ENCODE measurements at regions not wholly inside any gene's neighbourhood (a gene's known extent, or its start where the extent isn't known, plus 50 kb on each side); places are given as distances from the start of the nearest gene placed in this dataset.

DNA sequence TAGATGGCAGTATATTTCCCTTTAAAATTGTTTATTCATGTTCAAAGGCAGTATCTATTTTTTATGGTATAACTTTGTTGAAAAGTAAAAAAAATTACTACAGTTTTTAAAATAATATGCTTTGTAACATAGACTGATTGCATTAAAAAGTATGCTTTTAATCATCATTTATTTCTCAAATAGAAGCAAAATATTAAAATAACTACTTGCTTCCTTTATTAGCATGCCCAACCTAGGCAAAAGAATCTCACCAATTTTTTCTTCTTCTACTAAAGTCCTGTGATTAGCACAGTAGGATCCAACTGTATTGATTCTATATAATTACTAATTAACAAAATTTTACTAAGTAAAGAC, 69.6 kb upstream of the NFKB1 start:
- Histone ChIP-seq H3K9ac (ENCODE audit: insufficient read length) (peak overlapping the region; percentile 18), H3K36me3 (ENCODE audit: insufficient read depth, low read length) (no peaks in the 10 kb centered on the region), H3K27ac (no peak overlapping the region), H3K9me3 (ENCODE audit: low read depth, low read length) (peaks cover 5% of the 10 kb centered on the region), H3K4me3 (peak overlapping the region; percentile 86)
- TF ChIP-seq POLR2AphosphoS5 (IDR thresholded peaks at IDR 0.05; ENCODE audit: borderline replicate concordance, low read depth, low read length) (no peak), EZH2 (IDR thresholded peaks at IDR 0.05) (no peak), FOXP2 (optimal IDR thresholded peaks at IDR 0.05; ENCODE audit: control extremely low read depth, extremely low read length, insufficient read depth) (no peak)
- DNase-seq (ENCODE audit: low read depth, low spot score): no peak

DNA sequence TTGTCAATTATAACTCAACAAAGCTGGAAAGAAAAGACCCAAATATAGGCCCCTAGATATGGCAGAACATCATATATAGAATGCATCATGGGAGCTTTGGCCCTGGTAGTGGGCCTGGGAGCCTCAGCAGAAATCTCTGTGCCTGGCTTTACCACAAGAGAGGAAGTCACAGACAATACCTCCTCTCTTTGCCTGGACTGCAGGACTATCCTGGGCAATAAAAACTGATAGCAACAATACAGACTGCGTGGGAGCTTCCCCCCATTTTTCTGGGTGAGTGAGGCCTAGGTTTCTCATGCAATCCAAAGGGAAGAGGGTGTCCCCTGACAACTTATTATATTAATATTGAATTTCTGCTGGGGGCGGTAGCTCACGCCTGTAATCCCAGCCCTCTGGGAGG, 64.0 kb upstream of the NFKB1 start:
- DNase-seq (ENCODE audit: low read depth, low spot score): no peak
- TF ChIP-seq POLR2AphosphoS5 (IDR thresholded peaks at IDR 0.05; ENCODE audit: borderline replicate concordance, low read depth, low read length) (no peak), EZH2 (IDR thresholded peaks at IDR 0.05) (no peak)
- H3K4me3 ChIP-seq: no peak overlapping the region
- H3K9ac ChIP-seq (ENCODE audit: insufficient read length): no peak overlapping the region
- H3K9me3 ChIP-seq (ENCODE audit: low read depth, low read length): peaks cover 5% of the 10 kb centered on the region
- no peaks in the 10 kb centered on the region for H3K36me3 ChIP-seq (ENCODE audit: insufficient read depth, low read length)
- no peak overlapping the region for H3K27ac ChIP-seq

DNA sequence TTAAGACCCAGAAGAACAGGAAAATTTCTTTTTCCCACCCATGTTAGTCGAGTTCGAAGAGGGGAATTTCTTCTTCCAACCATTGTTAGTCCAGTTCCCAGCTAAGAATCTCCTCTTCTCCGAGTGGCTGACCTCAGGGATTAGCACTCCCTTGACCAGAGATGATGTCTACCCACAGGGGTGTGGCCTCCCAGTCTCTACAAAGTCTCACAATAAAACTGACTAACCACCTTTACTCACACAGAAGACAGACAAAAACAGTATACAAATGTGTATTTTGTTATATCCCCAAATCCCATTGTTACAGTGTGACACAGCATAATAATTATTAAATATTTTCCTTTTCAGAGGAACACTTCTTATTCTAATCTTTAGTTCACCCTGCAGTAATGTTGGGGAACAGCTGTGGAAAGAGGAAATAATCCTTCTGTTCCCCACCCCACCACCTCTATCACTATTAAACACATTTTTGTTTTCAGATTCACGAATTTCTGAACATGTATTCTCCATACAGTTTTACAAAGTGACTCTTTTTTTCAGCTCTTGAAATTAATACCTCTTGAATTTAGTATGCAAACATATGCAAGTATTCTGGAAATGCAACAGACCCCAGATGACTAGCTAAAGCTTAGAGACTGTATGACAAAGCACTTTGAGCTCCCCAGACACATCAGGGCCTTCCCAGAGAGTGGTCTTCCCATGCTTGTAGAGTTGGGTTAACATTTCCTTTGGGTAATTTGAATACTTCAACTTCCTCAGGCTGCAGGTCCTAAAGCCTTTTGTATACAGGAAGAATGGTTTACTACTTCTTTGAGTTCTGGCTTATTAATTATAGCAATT, 62.5 kb upstream of the NFKB1 start:
- Histone ChIP-seq H3K4me3 (peak overlapping the region; percentile 55), H3K36me3 (ENCODE audit: insufficient read depth, low read length) (no peaks in the 10 kb centered on the region), H3K27ac (peak overlapping the region; percentile 99), H3K9ac (ENCODE audit: insufficient read length) (peak overlapping the region; percentile 81), H3K9me3 (ENCODE audit: low read depth, low read length) (peaks cover 5% of the 10 kb centered on the region)
- TF ChIP-seq EZH2 (IDR thresholded peaks at IDR 0.05): no peak
- TF ChIP-seq POLR2AphosphoS5 (IDR thresholded peaks at IDR 0.05; ENCODE audit: borderline replicate concordance, low read depth, low read length): no peak
- no peak for TF ChIP-seq FOXP2 (optimal IDR thresholded peaks at IDR 0.05; ENCODE audit: control extremely low read depth, extremely low read length, insufficient read depth)
- peak; percentile 92 for DNase-seq (ENCODE audit: low read depth, low spot score)

DNA sequence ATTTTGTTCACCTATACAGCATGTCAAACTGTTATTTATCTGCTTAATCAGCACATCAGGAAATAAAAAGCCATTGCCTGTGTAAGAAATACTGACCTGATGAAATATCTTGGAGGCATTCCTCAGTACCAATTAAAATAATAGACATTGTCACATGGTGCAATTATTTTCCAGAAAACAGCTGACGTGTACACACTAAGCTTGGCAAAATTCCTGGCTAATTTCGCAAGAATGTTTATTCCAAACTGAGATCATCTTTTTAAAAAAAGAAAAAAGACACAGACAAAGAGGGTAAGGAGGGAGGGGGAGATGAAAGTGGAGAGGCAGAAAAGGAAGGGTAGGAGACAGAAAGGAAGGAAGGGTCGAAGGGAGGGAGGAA, 61.9 kb upstream of the NFKB1 start:
- no peaks in the 10 kb centered on the region for H3K36me3 ChIP-seq (ENCODE audit: insufficient read depth, low read length)
- TF ChIP-seq FOXP2 (optimal IDR thresholded peaks at IDR 0.05; ENCODE audit: control extremely low read depth, extremely low read length, insufficient read depth) (peak; percentile 100), POLR2AphosphoS5 (IDR thresholded peaks at IDR 0.05; ENCODE audit: borderline replicate concordance, low read depth, low read length) (no peak)
- peaks cover 5% of the 10 kb centered on the region for H3K9me3 ChIP-seq (ENCODE audit: low read depth, low read length)
- peak overlapping the region; percentile 99 for H3K27ac ChIP-seq
- H3K9ac ChIP-seq (ENCODE audit: insufficient read length): peak overlapping the region; percentile 89
- H3K4me3 ChIP-seq: peak overlapping the region; percentile 55
- DNase-seq (ENCODE audit: low read depth, low spot score): peak; percentile 98

DNA sequence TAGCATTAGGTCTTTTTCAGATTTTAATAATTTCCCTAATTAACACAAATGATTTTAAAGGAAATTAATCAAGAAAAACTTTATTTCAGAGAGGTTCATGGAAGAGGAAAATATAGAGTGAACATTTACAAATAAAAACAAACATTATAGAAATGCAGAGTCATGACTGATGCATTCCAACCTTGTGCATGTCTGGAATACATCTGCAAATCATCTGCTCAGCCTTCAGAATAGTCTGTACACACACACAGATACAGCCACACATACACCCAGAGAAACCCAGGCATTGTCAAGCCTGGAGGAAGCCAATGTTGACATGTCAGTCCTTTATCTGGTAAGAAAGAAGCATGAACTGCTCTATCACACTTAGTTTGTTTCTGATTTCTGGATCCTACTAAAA, 61.3 kb upstream of the NFKB1 start:
- Histone ChIP-seq H3K9me3 (ENCODE audit: low read depth, low read length) (peaks cover 2% of the 10 kb centered on the region; the same call in 1 of the 2 replicates), H3K9ac (ENCODE audit: insufficient read length) (peak overlapping the region; percentile 89), H3K27ac (peak overlapping the region; percentile 99), H3K36me3 (ENCODE audit: insufficient read depth, low read length) (no peaks in the 10 kb centered on the region), H3K4me3 (peak overlapping the region; percentile 55)
- no peak for DNase-seq (ENCODE audit: low read depth, low spot score)
- TF ChIP-seq EZH2 (IDR thresholded peaks at IDR 0.05) (no peak), FOXP2 (optimal IDR thresholded peaks at IDR 0.05; ENCODE audit: control extremely low read depth, extremely low read length, insufficient read depth) (no peak), POLR2AphosphoS5 (IDR thresholded peaks at IDR 0.05; ENCODE audit: borderline replicate concordance, low read depth, low read length) (no peak)

DNA sequence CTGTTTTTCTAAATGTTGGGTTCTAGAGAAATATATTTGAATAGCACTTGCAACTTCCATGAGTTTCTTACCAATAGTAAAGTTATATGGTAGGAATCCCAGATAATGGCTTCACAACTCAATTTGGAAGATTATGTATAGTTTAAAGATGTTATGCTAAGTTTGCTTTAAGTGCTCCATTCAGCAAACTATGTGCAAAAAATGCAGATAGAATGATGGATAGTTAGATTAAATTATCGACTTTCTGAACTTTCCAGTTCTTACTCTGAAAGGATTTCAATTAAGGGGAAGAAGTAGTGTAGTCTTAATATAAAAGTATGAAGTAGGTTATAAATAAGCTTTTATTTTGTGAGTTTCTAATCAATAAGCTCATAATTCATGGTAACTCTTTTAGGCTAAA, 60.7 kb upstream of the NFKB1 start:
- DNase-seq (ENCODE audit: low read depth, low spot score): no peak
- TF ChIP-seq EZH2 (IDR thresholded peaks at IDR 0.05) (no peak), FOXP2 (optimal IDR thresholded peaks at IDR 0.05; ENCODE audit: control extremely low read depth, extremely low read length, insufficient read depth) (no peak), POLR2AphosphoS5 (IDR thresholded peaks at IDR 0.05; ENCODE audit: borderline replicate concordance, low read depth, low read length) (no peak)
- H3K9me3 ChIP-seq (ENCODE audit: low read depth, low read length): no peaks in the 10 kb centered on the region
- no peak overlapping the region for H3K9ac ChIP-seq (ENCODE audit: insufficient read length)
- H3K4me3 ChIP-seq: no peak overlapping the region
- H3K27ac ChIP-seq: peak overlapping the region; percentile 99; the same call in 1 of the 2 replicates
- H3K36me3 ChIP-seq (ENCODE audit: insufficient read depth, low read length): no peaks in the 10 kb centered on the region

DNA sequence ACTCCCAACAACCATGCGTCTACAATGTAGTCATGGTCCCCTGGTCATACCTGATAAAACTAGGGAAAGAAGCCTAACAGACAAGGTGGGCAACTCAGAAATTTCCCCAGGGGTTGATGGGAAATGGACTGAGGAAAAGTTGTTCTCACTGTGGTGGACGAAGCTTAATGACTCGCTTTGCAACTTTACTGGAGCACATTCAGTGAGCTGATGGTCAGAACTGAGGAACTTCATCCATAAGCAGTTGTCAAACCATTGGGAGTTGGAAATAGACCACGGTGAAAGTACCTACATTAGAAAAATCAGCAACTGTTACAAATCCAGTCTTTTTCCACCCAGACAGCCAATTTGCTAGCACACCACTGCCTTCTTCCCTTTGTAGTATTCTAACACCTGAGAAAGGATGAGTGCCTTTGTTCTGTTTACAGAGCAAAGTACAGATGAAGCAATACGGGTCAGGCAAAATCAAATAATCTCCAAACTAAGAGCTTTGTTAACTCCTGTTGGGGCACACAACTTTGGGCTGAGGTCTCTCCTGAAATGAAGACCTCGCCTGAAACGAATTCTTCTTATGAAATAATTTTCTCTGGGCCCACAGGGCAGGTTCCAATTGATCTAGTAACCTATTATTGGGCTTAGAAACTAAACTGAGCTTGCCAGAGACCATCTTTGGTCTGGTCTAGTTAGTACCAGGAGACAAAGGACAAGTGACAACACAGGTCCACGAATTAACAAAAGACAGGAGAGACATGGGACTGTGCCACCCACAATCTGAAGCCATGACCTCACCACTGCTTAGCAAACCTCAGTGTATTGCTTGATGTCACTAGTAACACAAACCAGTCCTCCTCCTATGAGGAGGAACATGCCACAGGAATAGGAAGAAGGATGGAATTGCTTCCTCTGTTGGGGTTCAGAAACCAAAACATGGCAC, 58.9 kb upstream of the NFKB1 start:
- Histone ChIP-seq H3K4me3 (no peak overlapping the region), H3K9ac (ENCODE audit: insufficient read length) (no peak overlapping the region), H3K9me3 (ENCODE audit: low read depth, low read length) (no peaks in the 10 kb centered on the region), H3K27ac (no peak overlapping the region), H3K36me3 (ENCODE audit: insufficient read depth, low read length) (no peaks in the 10 kb centered on the region)
- DNase-seq (ENCODE audit: low read depth, low spot score): no peak
- TF ChIP-seq POLR2AphosphoS5 (IDR thresholded peaks at IDR 0.05; ENCODE audit: borderline replicate concordance, low read depth, low read length) (no peak), EZH2 (IDR thresholded peaks at IDR 0.05) (no peak), FOXP2 (optimal IDR thresholded peaks at IDR 0.05; ENCODE audit: control extremely low read depth, extremely low read length, insufficient read depth) (no peak)

DNA sequence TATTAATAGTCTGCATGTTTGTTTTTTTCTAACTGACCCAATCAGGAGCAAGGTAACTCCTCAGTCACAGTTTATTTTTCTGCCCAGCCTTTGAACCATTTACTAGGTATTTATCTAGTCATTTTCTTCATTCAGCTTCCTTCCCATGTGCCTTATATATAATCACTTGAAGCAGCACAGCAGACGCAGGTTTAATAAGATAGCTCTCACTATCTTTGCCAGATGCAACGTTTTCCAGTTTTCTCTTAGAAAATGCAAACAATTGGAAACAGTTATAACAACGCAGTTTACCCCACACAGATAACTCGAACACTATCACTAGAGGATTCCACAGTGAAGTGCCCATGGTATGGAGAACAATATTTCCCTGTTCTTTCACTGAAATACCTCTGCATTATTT, 56.4 kb upstream of the NFKB1 start:
- Histone ChIP-seq H3K36me3 (ENCODE audit: insufficient read depth, low read length) (no peaks in the 10 kb centered on the region), H3K9me3 (ENCODE audit: low read depth, low read length) (no peaks in the 10 kb centered on the region), H3K4me3 (no peak overlapping the region), H3K27ac (no peak overlapping the region), H3K9ac (ENCODE audit: insufficient read length) (no peak overlapping the region)
- TF ChIP-seq FOXP2 (optimal IDR thresholded peaks at IDR 0.05; ENCODE audit: control extremely low read depth, extremely low read length, insufficient read depth) (no peak), EZH2 (IDR thresholded peaks at IDR 0.05) (no peak), POLR2AphosphoS5 (IDR thresholded peaks at IDR 0.05; ENCODE audit: borderline replicate concordance, low read depth, low read length) (no peak)
- DNase-seq (ENCODE audit: low read depth, low spot score): no peak

Measured in SK-N-MC (cell line).